Smooth muscle cell (in vitro differentiated cells): ENCODE measurements at regions not wholly inside any gene's neighbourhood (a gene's known extent, or its start where the extent isn't known, plus 50 kb on each side); places are given as distances from the start of the nearest gene placed in this dataset.

Source experiments
- DNase-seq: peaks from one replicate; lab custom pipeline; 2025; ENCODE audit not compliant: unreplicated experiment; lab: John Stamatoyannopoulos, UW
- H2AFZ ChIP-seq: fragments of 200-600 bp; sonication (generic); 2 replicates; pipeline ENCODE4 v1.6.0; 2016; ENCODE audit warnings: antibody characterized with exemption, low read depth, mild to moderate bottlenecking
- H3F3A ChIP-seq: fragments of 200-600 bp; sonication (generic); 2 replicates; pipeline ENCODE4 v1.6.0; 2017; ENCODE audit warnings: antibody characterized with exemption, low read depth
- H3K27ac ChIP-seq: fragments of 200-600 bp; sonication (generic); 2 replicates; pipeline ENCODE4 v1.5.1; 2016; ENCODE audit warnings: low read depth, mild to moderate bottlenecking
- H3K27me3 ChIP-seq: fragments of 200-600 bp; sonication (generic); 2 replicates; pipeline ENCODE4 v1.6.1; 2016; ENCODE audit warnings: low read depth, mild to moderate bottlenecking
- H3K36me3 ChIP-seq: fragments of 200-600 bp; sonication (generic); 2 replicates; pipeline ENCODE4 v1.5.1; 2016; ENCODE audit warnings: low read depth
- H3K4me1 ChIP-seq: fragments of 200-600 bp; sonication (generic); 2 replicates; pipeline ENCODE4 v1.5.1; 2016; ENCODE audit warnings: low read depth
- H3K4me2 ChIP-seq: fragments of 200-600 bp; sonication (generic); 2 replicates; pipeline ENCODE4 v1.6.0; 2016; ENCODE audit warnings: mild to moderate bottlenecking
- H3K4me3 ChIP-seq: fragments of 200-600 bp; sonication (generic); 2 replicates; pipeline ENCODE4 v1.5.1; 2016; ENCODE audit warnings: mild to moderate bottlenecking
- H3K79me2 ChIP-seq: fragments of 200-600 bp; sonication (generic); 2 replicates; pipeline ENCODE4 v1.6.0; 2016; ENCODE audit warnings: low read depth, mild to moderate bottlenecking
- H3K9ac ChIP-seq: fragments of 200-600 bp; sonication (generic); 2 replicates; pipeline ENCODE4 v1.6.0; 2016; ENCODE audit warnings: low read depth
- H3K9me3 ChIP-seq: fragments of 200-600 bp; sonication (generic); replicated peaks from 2 replicates; pipeline ENCODE4 v1.5.1; 2016; ENCODE audit warnings: low read depth
- H4K20me1 ChIP-seq: fragments of 200-600 bp; sonication (generic); 2 replicates; pipeline ENCODE4 v1.6.0; 2016; ENCODE audit warnings: low read depth
- CTCF ChIP-seq: fragments of 200-600 bp; sonication (generic); IDR thresholded peaks from 2 replicates; pipeline ENCODE4 v1.5.1; 2017; ENCODE audit warnings: borderline replicate concordance, mild to moderate bottlenecking, antibody characterized with exemption; ENCODE audit not compliant: insufficient read depth, poor library complexity, severe bottlenecking
- WGBS: methylation state at CpG from one replicate; pipeline ENCODE4 v1.1.7; 2016; ENCODE audit warnings: low lambda C conversion rate; 5-methylcytosine and 5-hydroxymethylcytosine counted together

- no peak overlapping the region for H2AFZ ChIP-seq
- H3K79me2 ChIP-seq, result no peaks in the 10 kb centered on the region
- H3K27me3 ChIP-seq, result no peaks in the 10 kb centered on the region
- H3K36me3 ChIP-seq, result no peaks in the 10 kb centered on the region
- no peaks in the 10 kb centered on the region for H3F3A ChIP-seq
- H4K20me1 ChIP-seq, result no peaks in the 10 kb centered on the region
- H3K9ac ChIP-seq, result no peak overlapping the region
- 74% methylated on average over 9 of the region's 9 CpGs for WGBS
- no peaks in the 10 kb centered on the region for H3K4me1 ChIP-seq
- no peak for TF ChIP-seq CTCF
- no peak overlapping the region for H3K4me3 ChIP-seq
- DNase-seq, result no peak
- no peaks in the 10 kb centered on the region for H3K9me3 ChIP-seq
- no peak overlapping the region for H3K27ac ChIP-seq
- H3K4me2 ChIP-seq, result no peak overlapping the region
Observed at GRCh38 chr7:155917836-155918430, 105.7 kb upstream of the SHH start.

- H2AFZ ChIP-seq, result no peak overlapping the region
- no peaks in the 10 kb centered on the region for H3K27me3 ChIP-seq
- no peak overlapping the region for H3K27ac ChIP-seq
- H3K36me3 ChIP-seq, result no peaks in the 10 kb centered on the region
- DNase-seq, result no peak
- H4K20me1 ChIP-seq, result no peaks in the 10 kb centered on the region
- no peak for TF ChIP-seq CTCF
- no peaks in the 10 kb centered on the region for H3K9me3 ChIP-seq
- H3K4me1 ChIP-seq, result no peaks in the 10 kb centered on the region
- no peak overlapping the region for H3K4me2 ChIP-seq
- WGBS, result 80% methylated on average over 12 of the region's 12 CpGs
- no peak overlapping the region for H3K9ac ChIP-seq
- no peak overlapping the region for H3K4me3 ChIP-seq
- no peaks in the 10 kb centered on the region for H3K79me2 ChIP-seq
- no peaks in the 10 kb centered on the region for H3F3A ChIP-seq
Observed at GRCh38 chr7:155916926-155917655, 104.8 kb upstream of the SHH start.

GRCh38 chr7:155914341-155914740, 102.1 kb upstream of the SHH start:
- H3K79me2 ChIP-seq, result no peaks in the 10 kb centered on the region
- H3K9me3 ChIP-seq, result no peaks in the 10 kb centered on the region
- H4K20me1 ChIP-seq, result no peaks in the 10 kb centered on the region

More at GRCh38 chr7:155914341-155914740, 102.1 kb upstream of the SHH start:
- H3K4me1 ChIP-seq, result no peaks in the 10 kb centered on the region
- H3K27me3 ChIP-seq, result no peaks in the 10 kb centered on the region
- H3K36me3 ChIP-seq, result no peaks in the 10 kb centered on the region
- H3F3A ChIP-seq, result no peaks in the 10 kb centered on the region
- 77% methylated on average over 10 of the region's 10 CpGs for WGBS
- no peak overlapping the region for H3K27ac ChIP-seq
- no peak for DNase-seq
- no peak overlapping the region for H2AFZ ChIP-seq
- H3K4me2 ChIP-seq, result no peak overlapping the region
- H3K9ac ChIP-seq, result no peak overlapping the region
- TF ChIP-seq CTCF, result no peak
- no peak overlapping the region for H3K4me3 ChIP-seq
